GM21737 (cell line): ENCODE measurements at regions not wholly inside any gene's neighbourhood (a gene's known extent, or its start where the extent isn't known, plus 50 kb on each side); places are given as distances from the start of the nearest gene placed in this dataset.
"Not testable (repeated sequence)": the region's sequence is repeated elsewhere in the genome, so short reads cannot be mapped to it uniquely, and the experiment has no call there.

Source experiments
- ATAC-seq: cut with Tn5 transposase; IDR thresholded peaks from one replicate; pipeline ENCODE4 v1.9.1; 2021; ENCODE audit warnings: mild to moderate bottlenecking, moderate library complexity; ENCODE audit not compliant: unreplicated experiment

DNA sequence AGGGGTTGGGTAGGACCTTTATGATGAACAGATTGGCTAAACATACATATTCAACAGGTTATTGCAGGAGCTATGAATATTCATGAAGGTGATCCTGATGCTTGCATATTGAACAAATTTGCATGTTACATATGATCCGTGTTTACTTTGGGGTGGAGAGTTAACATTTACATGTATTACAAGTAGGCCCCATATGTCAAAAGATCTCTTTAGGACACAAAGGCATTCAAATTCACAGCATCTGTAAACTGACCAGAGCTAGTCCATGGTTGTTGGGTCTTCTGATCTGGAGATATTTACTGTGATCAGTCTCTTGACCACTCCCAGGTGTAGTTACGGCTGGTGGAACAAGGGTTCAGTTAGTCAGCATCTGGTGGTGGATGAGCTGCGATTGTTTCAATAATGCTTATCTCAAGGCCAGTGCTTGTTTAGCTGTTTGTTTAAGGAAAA, 80.4 kb downstream of the PMAIP1 start:
- no peak for ATAC-seq

DNA sequence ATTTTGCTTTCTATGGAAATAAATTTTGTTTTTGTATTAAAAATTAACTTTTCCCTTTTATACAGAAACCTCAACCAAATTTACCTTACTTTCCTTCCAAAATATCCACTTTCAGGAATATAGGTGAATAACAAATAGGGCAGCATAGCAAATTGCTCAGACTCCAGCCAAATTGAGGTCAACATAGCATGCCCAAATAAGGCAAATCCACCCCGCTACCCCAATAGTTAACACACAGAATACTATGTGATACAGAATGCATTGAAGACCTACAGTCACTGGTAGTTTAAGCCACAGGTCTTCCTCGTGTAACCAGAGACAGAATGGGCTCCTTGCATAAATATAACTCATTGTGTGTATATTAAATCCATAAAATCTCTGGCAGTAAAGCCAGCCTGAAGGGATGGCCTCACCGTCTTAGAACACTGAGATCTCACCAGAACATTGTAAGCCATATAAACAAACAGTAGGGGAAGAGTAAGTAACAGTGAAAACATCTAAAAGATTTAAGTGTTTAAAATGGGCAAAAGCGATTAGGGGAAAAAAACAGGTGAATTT, 72.2 kb downstream of the PMAIP1 start:
- ATAC-seq, result no peak

DNA sequence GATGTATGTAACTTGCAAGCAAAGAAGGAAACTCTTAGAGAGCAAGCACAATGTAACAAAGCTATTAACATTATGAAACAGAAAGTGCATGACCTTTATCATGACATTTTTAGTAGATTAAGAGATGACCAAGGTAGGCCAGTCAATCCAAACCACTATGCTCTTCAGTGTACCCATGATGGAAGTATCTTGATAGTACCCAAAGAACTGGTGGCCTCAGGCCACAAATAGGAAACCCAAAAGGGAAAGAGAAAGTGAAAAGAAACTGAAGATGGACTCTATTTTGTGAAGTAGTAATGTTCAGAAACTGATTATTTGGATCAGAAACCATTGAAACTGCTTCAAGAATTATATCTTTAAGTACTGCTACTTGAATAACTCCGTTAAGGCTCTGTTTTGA, 71.3 kb downstream of the PMAIP1 start:
- ATAC-seq, result peak; percentile 76

DNA sequence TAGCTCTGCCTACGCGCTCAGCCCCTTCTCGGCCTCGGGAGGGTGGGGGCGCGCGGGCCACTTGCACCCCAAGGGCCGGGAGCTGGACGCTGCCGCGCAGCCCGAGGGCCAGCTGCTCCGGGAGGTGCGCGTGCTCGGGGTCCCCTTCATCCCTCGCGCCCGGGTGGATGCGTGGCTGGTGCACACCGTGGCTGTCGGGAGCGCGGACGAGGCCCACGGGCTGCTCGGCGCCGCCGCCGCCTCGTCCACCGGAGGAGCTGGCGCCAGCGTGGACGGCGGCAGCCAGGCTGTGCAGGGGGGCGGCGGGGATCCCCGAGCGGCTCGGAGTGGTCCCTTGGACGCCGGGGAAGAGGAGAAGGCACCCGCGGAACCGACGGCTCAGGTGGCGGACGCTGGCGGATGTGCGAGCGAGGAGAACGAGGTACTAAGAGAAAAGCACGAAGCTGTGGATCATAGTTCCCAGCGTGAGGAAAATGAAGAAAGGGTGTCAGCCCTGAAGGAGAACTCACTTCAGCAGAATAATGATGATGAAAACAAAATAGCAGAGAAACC, 69.8 kb downstream of the PMAIP1 start:
- not testable (repeated sequence) for ATAC-seq

GRCh38 chr18:59968583-59968982, 68.8 kb downstream of the PMAIP1 start:
- ATAC-seq, result no peak

DNA sequence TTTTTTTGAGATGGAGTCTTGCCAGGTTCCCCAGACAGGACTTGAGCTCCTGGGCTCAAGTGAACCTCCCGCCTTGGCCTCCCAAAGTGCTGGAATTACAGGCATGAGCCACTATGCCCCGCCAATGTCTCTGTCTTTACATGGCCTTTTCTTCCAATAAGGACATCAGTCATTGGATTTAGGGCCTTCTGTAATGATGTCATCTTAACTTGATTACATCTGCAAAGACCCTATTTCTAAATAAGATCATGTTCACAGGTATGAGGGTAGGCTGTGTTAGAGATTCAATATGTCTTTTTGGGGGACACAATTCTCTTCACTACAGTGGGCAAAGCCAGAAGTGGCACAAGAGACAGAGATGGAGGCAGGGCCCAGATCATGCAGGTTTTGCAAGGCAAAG, 68.1 kb downstream of the PMAIP1 start:
- no peak for ATAC-seq

- ATAC-seq, result no peak
These were observed 67.1 kb downstream of the PMAIP1 start for GRCh38 chr18:59966913-59967312.

DNA sequence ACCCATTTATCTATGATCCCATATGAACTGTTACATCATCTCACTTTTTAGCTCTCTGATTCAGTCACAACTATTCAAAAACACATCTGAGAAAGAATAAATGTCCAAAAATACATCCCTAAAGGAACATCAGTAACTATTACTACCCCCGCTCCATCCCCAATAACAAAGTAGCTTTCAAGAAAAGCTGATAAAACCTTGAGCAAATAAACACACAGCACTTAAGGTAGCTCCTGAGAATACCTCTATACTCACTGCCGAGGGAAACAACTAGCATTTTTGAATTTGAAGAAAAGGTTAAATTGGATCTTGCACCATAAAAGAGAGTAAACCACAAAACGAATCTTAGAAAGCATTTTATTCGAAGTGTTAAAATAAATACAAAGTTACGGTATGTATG, 63.4 kb downstream of the PMAIP1 start:
- no peak for ATAC-seq

DNA sequence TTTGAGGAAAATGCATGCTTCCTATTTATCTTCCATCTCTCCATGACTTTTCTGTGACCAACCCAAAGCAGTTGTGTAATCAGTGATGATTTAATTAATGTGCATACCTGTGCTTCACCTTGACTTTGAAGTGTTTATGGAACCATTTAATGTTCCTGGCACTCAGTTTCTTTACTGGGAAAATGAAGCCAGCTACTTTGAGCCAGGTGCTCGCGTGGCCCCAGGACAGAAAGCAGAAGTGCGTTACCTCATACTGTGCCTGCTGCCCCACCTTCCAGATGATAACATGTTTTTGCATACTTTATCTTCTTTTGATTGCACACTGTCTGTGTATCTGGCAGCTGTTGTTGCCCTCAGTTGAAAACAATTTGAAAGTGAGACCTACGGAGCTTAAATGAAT, 61.3 kb downstream of the PMAIP1 start:
- peak; percentile 63 for ATAC-seq

GRCh38 chr18:59960272-59960671, 60.5 kb downstream of the PMAIP1 start:
- no peak for ATAC-seq

DNA sequence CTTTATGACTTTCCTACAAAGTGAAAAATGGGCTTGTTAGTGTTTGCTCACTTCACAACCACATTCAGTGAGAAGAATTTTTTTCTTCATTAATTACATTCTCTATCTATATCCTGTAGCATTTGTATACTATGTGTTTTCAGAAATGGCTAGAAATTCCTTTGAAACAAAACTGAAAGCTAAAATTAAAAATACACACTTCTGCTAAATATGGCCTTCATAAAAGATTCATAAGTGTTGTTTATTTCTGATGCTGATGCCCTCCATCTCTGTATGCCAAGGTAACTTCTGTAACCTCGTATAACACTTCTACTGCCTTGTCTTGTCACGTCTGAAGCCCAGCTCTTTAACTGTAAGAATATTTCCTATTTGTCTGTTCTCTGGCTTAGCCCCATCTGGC, 59.8 kb downstream of the PMAIP1 start:
- ATAC-seq, result no peak

- ATAC-seq, result no peak
These were observed 59.3 kb downstream of the PMAIP1 start for GRCh38 chr18:59959073-59959472.

- peak; percentile 51 for ATAC-seq
These were observed 58.2 kb downstream of the PMAIP1 start for GRCh38 chr18:59957957-59958356.

DNA sequence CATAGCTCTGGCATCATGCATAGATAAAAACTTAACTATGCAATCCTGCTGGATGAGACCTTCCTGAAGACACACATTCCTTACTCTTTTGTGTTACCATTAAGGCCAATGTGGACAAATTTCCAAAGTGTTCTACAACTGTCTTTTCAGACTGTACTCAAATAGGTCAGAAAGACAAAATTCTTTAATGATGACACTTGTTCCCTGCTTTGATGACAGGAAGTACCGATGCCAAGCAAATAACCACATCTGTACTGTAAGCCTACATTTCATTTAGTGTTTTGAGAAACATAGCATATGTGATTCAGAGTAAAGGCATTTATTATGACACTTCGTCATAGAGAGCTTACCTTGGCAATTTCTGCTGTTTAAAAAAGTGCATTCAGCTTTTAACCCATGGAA, 55.0 kb downstream of the PMAIP1 start:
- ATAC-seq, result no peak

- ATAC-seq, result no peak
These were observed 54.4 kb downstream of the PMAIP1 start for GRCh38 chr18:59954241-59954640.
